ENCODE measurements at regions not wholly inside any gene's neighbourhood (a gene's known extent, or its start where the extent isn't known, plus 50 kb on each side); places are given as distances from the start of the nearest gene placed in this dataset.
"Not testable (repeated sequence)": the region's sequence is repeated elsewhere in the genome, so short reads cannot be mapped to it uniquely, and the experiment has no call there.

- DNase-seq (no peak), ATAC-seq (no peak)
These were observed 281.0 kb downstream of the ALG10 start for GRCh38 chr12:34303091-34303870.

GRCh38 chr12:34304001-34304400 is 281.7 kb downstream of the ALG10 start:
- ATAC-seq (no peak), DNase-seq (no peak)

GRCh38 chr12:34304546-34304945 is 282.2 kb downstream of the ALG10 start:
- no peak for ATAC-seq

GRCh38 chr12:34305176-34305575 is 282.9 kb downstream of the ALG10 start:
- no peak for ATAC-seq

More at GRCh38 chr12:34304546-34304945, 282.2 kb downstream of the ALG10 start:
- no peak for DNase-seq

GRCh38 chr12:34306133-34306830 is 284.0 kb downstream of the ALG10 start:
- ATAC-seq (no peak), DNase-seq (no peak)

More at GRCh38 chr12:34305176-34305575, 282.9 kb downstream of the ALG10 start:
- DNase-seq: no peak

- DNase-seq: not testable (repeated sequence)
These were observed 287.8 kb downstream of the ALG10 start for GRCh38 chr12:34309806-34310804.

GRCh38 chr12:34311337-34311736 is 289.0 kb downstream of the ALG10 start:
- no peak for ATAC-seq
- no peak for DNase-seq

More at GRCh38 chr12:34309806-34310804, 287.8 kb downstream of the ALG10 start:
- not testable (repeated sequence) for ATAC-seq

GRCh38 chr12:34327671-34328070 is 305.4 kb downstream of the ALG10 start:
- no peak for DNase-seq
- no peak for ATAC-seq

GRCh38 chr12:34333337-34333736 is 311.0 kb downstream of the ALG10 start:
- DNase-seq (no peak), ATAC-seq (no peak)

GRCh38 chr12:34334538-34334937 is 312.2 kb downstream of the ALG10 start:
- ATAC-seq (no peak), DNase-seq (no peak)

GRCh38 chr12:34334953-34335743 is 312.9 kb downstream of the ALG10 start:
- no peak for DNase-seq
- no peak for ATAC-seq

GRCh38 chr12:34335819-34336262 is 313.5 kb downstream of the ALG10 start:
- ATAC-seq (no peak), DNase-seq (no peak)

- ATAC-seq (no peak), DNase-seq (no peak)
These were observed 314.5 kb downstream of the ALG10 start for GRCh38 chr12:34336619-34337465.

- ATAC-seq (no peak), DNase-seq (no peak)
These were observed 316.5 kb downstream of the ALG10 start for GRCh38 chr12:34338751-34339150.

- ATAC-seq (no peak), DNase-seq (no peak)
These were observed 317.6 kb downstream of the ALG10 start for GRCh38 chr12:34339922-34340321.

GRCh38 chr12:34340534-34341361 is 318.5 kb downstream of the ALG10 start:
- DNase-seq (no peak), ATAC-seq (no peak)

GRCh38 chr12:34341362-34341733 is 319.1 kb downstream of the ALG10 start:
- DNase-seq: no peak

GRCh38 chr12:34342048-34342447 is 319.8 kb downstream of the ALG10 start:
- no peak for ATAC-seq
- DNase-seq: no peak

More at GRCh38 chr12:34341362-34341733, 319.1 kb downstream of the ALG10 start:
- ATAC-seq: no peak

GRCh38 chr12:34343345-34343744 is 321.0 kb downstream of the ALG10 start:
- ATAC-seq: no peak

More at GRCh38 chr12:34343345-34343744, 321.0 kb downstream of the ALG10 start:
- DNase-seq: no peak

Measured in stimulated activated naive CD8-positive, alpha-beta T cell treated with anti-CD3 and anti-CD28 coated beads, Interleukin-15, Interleukin-2, amounts not matched to agents 100 U/mL and 50 U/mL, for 24 hours (primary cell).